HUES6 (cell line): ENCODE measurements at regions not wholly inside any gene's neighbourhood (a gene's known extent, or its start where the extent isn't known, plus 50 kb on each side); places are given as distances from the start of the nearest gene placed in this dataset.

Source experiments
- H3K27ac ChIP-seq: 2 replicates; pipeline ENCODE4 v1.7.0; 2013; ENCODE audit warnings: low read depth, mild to moderate bottlenecking, low read length, inconsistent platforms
- H3K27me3 ChIP-seq: 2 replicates; pipeline ENCODE4 v1.6.1; 2013; ENCODE audit warnings: low read length; ENCODE audit not compliant: control insufficient read depth, insufficient read depth
- H3K36me3 ChIP-seq: 2 replicates; pipeline ENCODE4 v1.6.1; 2013; ENCODE audit warnings: low read length; ENCODE audit not compliant: control insufficient read depth, insufficient read depth
- H3K4me1 ChIP-seq: 2 replicates; pipeline ENCODE4 v1.6.1; 2013; ENCODE audit warnings: low read length; ENCODE audit not compliant: control insufficient read depth, insufficient read depth
- H3K4me3 ChIP-seq: 2 replicates; pipeline ENCODE4 v1.5.1; 2013; ENCODE audit warnings: low read depth, low read length
- H3K9ac ChIP-seq: one replicate; pipeline ENCODE4 v1.6.1; 2013; ENCODE audit warnings: mild to moderate bottlenecking, low read length
- H3K9me3 ChIP-seq: 2 replicates; pipeline ENCODE4 v1.6.1; 2013; ENCODE audit warnings: low read depth, low read length; ENCODE audit not compliant: control insufficient read depth, insufficient read depth

DNA sequence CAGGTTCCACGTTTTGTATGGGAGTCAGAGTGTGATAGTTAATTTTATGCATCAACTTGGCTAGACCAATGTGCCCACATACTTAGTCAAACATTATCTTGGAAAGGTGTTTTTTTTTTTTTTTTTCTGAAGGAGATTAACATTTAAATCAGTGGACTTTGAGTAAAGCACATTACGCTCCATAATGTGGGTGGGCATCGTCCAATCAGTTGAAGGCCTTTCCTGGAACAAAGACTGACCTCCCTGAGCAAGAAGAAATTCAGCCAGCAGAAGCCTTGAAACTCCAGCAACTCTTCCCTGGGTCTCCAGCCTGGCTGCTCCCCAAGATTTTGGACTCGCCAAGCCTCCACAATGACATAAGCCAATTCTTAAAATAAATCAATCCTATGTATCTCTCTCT lies 711.4 kb downstream of the MTRR start:
- no peak overlapping the region for H3K27ac ChIP-seq
- H3K4me3 ChIP-seq = no peak overlapping the region
- no peaks in the 10 kb centered on the region for H3K4me1 ChIP-seq
- H3K27me3 ChIP-seq = peaks cover 5% of the 10 kb centered on the region; the same call in 1 of the 2 replicates
- no peaks in the 10 kb centered on the region for H3K9me3 ChIP-seq
- H3K36me3 ChIP-seq = no peaks in the 10 kb centered on the region
- no peak overlapping the region for H3K9ac ChIP-seq

DNA sequence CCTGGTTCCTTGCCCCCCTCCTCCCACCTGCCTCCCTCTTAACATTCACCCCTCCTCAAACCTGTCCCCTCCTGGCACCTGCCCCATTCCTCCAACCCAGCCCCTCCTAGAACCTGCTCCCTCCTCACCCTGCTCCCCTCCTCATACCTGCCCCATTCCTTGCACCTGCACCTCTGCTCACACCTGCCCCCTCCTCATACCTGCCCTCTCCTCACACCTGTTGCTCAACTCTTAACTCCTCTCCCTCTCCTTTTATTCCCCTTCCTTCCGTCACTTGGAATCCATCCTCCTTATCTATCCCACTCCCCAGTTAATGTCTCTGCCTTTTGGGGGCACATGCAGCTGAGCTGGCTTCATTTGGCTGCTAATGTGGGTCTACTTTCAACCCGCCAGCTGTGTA lies 712.1 kb downstream of the MTRR start:
- Histone ChIP-seq H3K4me1 (no peaks in the 10 kb centered on the region), H3K4me3 (no peak overlapping the region), H3K36me3 (no peaks in the 10 kb centered on the region), H3K27ac (no peak overlapping the region), H3K27me3 (peaks cover 5% of the 10 kb centered on the region; the same call in 1 of the 2 replicates), H3K9ac (no peak overlapping the region), H3K9me3 (no peaks in the 10 kb centered on the region)

DNA sequence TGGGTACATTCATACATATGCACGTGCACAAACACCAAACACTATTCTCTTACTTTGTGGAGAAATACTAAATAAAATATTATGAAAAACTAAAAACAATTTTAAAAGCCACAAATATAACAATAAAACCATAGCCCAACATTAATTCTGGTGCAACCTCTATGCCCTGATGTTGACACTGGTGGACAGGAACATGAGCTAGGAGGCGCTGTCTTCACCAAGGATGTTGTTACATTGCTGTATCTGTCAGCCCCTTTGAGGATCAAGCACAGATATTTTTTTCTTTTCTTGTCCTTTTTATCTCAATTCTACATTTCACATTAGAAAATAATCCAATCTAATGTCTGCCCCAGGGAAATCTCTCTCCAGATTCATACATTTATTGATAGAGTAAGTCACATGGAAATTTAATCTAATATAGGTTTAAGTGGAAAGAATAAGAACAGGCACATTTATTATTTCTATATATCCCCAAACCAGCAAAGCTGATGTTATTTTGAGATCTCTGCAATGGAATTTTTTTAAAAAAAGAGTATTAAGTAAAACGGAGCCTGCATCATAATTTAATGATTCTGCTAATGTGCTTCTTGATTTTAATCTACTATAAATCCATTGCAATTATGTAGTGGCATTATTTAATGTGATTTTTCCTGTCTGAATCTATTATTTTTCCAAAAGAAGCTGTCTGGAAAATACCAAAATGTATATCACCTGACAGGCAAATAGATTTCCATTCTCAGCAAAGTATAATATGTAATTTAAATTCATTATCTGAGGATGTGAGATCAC lies 716.5 kb downstream of the MTRR start:
- no peak overlapping the region for H3K27ac ChIP-seq
- no peaks in the 10 kb centered on the region for H3K36me3 ChIP-seq
- no peak overlapping the region for H3K9ac ChIP-seq
- H3K4me1 ChIP-seq = no peaks in the 10 kb centered on the region
- no peak overlapping the region for H3K4me3 ChIP-seq
- H3K9me3 ChIP-seq = no peaks in the 10 kb centered on the region
- H3K27me3 ChIP-seq = peaks cover 5% of the 10 kb centered on the region; the same call in 1 of the 2 replicates

DNA sequence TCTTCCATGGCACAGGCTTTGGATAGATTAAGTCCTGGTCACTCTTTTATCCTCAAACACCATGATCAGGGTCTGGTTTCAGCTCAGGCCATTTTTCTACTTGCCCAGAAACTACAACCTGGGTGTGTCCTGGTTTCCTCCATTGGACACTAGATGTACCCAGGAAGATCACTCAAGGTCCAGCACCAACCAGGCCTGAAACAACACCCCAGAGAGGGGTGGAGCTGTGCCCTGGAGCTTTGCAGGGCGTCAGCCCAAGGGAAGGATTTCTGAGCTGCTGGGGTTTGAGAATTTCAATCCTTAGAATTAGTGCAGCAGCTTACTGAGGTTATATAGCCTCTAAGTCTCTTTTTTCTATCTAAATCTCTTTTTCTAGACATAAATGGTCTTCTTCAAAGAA lies 722.0 kb downstream of the MTRR start:
- no peak overlapping the region for H3K27ac ChIP-seq
- H3K4me1 ChIP-seq = no peaks in the 10 kb centered on the region
- no peaks in the 10 kb centered on the region for H3K27me3 ChIP-seq
- H3K9ac ChIP-seq = no peak overlapping the region
- no peaks in the 10 kb centered on the region for H3K9me3 ChIP-seq
- H3K4me3 ChIP-seq = no peak overlapping the region
- H3K36me3 ChIP-seq = no peaks in the 10 kb centered on the region

DNA sequence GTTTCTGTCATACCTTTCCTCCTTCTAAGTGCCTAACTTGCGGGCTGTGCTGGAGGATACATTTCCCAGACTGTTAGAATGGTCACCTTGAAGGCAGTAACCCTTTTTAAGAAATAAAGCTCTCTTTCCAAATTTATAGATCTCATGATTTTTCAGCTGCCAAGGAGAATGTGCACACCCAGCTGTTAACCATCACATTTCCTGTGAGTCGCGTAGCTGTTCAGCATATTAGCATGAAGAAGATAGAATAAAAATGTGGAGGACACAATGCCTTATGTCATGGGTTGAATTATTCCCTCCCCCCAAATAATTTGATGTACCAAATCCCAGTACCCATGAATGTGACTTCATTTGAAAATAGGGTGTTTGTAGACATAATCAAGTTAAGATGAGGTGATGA lies 729.4 kb downstream of the MTRR start:
- H3K9me3 ChIP-seq = no peaks in the 10 kb centered on the region
- H3K4me3 ChIP-seq = no peak overlapping the region
- H3K36me3 ChIP-seq = no peaks in the 10 kb centered on the region
- H3K4me1 ChIP-seq = no peaks in the 10 kb centered on the region
- H3K27ac ChIP-seq = no peak overlapping the region
- no peak overlapping the region for H3K9ac ChIP-seq
- no peaks in the 10 kb centered on the region; the same call in 1 of the 2 replicates for H3K27me3 ChIP-seq

DNA sequence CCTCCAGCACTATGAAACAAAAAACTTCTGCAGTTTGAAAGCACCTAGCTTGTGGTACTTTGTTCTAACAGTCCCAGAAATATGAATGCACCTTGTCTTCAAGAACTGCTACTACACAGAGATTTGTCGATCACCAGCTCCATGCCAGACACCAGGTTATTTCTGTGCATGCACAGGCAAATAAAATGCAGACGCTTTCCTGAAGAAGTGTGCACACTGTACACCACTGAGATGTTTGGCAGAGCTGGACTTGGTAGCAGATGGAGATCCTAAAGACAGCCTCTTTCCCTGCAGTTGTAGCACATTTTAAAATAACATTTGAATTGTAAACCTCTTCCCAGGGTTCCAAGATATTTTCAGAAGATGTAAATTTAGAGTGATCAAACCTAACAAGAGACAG lies 730.0 kb downstream of the MTRR start:
- H3K9ac ChIP-seq = no peak overlapping the region
- no peaks in the 10 kb centered on the region for H3K4me1 ChIP-seq
- no peaks in the 10 kb centered on the region for H3K9me3 ChIP-seq
- no peaks in the 10 kb centered on the region for H3K36me3 ChIP-seq
- H3K4me3 ChIP-seq = no peak overlapping the region
- no peaks in the 10 kb centered on the region; the same call in 1 of the 2 replicates for H3K27me3 ChIP-seq
- H3K27ac ChIP-seq = no peak overlapping the region

DNA sequence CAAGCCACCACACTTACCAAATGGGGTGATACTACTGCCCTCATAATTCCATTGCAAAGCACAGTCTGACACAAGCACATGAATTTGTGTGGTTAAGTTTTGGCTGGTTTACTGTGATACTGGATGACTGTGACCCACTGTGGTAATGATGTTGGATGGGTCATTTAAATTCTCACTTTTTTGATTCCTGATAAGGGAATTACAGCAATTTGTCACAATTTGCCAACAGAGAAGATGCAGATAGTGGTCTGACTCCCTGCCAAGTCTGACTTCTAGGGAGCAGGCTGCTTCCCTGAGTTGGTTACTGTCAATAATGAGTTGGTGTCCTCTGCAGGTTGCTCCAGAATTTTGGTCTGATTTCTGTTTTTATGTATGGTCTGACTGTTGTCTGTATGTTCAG lies 731.9 kb downstream of the MTRR start:
- H3K9me3 ChIP-seq = no peaks in the 10 kb centered on the region
- no peak overlapping the region for H3K4me3 ChIP-seq
- no peak overlapping the region for H3K9ac ChIP-seq
- H3K27ac ChIP-seq = no peak overlapping the region
- no peaks in the 10 kb centered on the region; the same call in 1 of the 2 replicates for H3K27me3 ChIP-seq
- H3K4me1 ChIP-seq = no peaks in the 10 kb centered on the region
- no peaks in the 10 kb centered on the region for H3K36me3 ChIP-seq

DNA sequence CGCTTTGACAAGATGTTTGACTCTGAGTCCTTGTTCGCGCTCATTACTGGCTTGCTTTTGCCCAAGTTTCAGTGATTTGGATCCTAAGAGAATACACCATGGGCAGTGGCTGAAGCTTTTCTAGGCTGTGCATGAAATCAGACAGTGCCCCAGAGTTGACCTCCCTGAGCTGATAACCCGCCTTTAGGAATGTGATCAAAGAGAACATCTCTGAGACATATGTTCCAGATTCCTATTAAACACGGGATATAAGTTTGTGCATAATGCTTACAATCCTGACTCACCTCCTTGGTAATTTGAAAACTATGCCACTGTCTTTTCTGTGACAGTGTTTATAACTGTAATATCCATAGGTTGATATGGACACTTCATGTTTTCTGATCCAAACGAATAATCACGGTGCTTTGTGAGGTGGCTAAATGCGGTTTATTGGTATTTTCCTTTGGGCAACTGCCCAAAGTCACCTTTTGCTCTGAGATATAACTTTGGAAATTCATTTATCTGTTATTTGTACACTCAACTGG lies 732.9 kb downstream of the MTRR start:
- Histone ChIP-seq H3K9ac (no peak overlapping the region), H3K4me1 (no peaks in the 10 kb centered on the region), H3K36me3 (no peaks in the 10 kb centered on the region), H3K27me3 (no peaks in the 10 kb centered on the region; the same call in 1 of the 2 replicates), H3K9me3 (no peaks in the 10 kb centered on the region), H3K27ac (no peak overlapping the region), H3K4me3 (no peak overlapping the region)

DNA sequence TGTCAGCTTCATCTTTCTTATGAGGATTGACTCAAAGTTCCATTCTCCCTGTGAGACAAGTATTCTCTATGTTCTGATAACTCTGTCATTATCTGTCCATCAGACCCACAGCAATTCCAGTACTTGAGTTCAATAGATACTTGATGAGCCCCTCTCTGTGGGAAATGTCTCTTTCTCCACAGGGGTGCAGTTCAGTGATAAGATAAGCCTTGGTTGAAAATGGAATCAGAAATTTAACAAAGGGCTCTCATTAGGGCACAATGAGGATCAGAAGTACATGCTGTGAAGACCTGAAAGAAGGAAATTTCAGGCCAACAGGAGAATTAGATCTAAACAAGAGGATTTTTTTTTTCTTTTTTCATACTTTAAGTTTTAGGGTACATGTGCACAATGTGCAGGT lies 737.3 kb downstream of the MTRR start:
- Histone ChIP-seq H3K9ac (no peak overlapping the region), H3K4me1 (no peaks in the 10 kb centered on the region), H3K4me3 (no peak overlapping the region), H3K36me3 (no peaks in the 10 kb centered on the region), H3K9me3 (no peaks in the 10 kb centered on the region), H3K27me3 (no peaks in the 10 kb centered on the region), H3K27ac (no peak overlapping the region)

DNA sequence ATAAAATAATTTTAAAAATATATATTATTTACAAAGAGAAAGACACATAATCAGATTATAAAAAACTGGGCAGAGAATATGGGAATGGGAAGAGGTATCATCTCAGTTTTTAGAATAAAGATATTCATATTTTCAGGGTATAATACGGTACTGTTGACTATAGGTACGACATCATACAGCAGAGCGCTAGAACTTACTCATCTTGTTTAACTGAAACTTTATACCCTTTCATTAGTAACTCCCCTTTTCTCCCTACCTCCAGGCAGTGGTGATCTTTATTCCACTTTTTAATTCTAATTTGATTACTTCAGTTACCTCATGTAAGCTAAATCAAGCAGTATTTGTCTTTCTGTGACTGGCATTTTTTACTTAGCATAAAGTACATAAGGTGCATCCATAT lies 742.1 kb downstream of the MTRR start:
- Histone ChIP-seq H3K27ac (no peak overlapping the region), H3K4me3 (no peak overlapping the region), H3K9me3 (no peaks in the 10 kb centered on the region), H3K36me3 (no peaks in the 10 kb centered on the region), H3K27me3 (no peaks in the 10 kb centered on the region), H3K9ac (no peak overlapping the region), H3K4me1 (no peaks in the 10 kb centered on the region)

DNA sequence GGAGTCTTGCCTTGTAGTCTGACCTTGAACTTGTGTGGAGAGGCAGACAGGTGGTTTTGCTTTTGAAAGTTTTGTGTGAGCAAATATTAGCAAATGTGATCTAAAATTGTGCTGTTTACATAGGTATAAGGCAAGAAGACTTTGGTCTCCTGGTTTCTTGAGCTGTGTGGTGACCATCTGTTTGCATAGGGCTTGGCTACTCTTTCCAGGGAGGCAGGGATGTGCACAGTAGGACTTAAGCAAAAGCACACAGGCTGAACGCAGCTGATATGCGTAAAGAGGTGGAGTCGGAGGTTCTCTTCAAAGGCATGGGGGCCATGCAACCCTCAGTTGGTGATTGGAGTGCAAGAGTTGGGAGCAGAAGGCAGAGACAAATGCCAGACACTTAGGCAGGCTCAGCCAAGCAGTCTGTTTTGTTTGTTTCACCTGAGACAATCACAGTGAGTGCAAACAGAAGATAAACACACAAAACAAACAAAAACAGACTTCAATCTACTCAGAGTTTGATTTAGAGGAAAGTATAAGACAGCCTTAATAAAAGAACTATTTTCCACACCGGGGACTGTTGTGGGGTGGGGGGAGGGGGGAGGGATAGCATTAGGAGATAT lies 744.2 kb downstream of the MTRR start:
- H3K36me3 ChIP-seq = no peaks in the 10 kb centered on the region
- H3K4me3 ChIP-seq = no peak overlapping the region
- no peaks in the 10 kb centered on the region for H3K9me3 ChIP-seq
- no peak overlapping the region for H3K27ac ChIP-seq
- no peaks in the 10 kb centered on the region for H3K27me3 ChIP-seq
- H3K9ac ChIP-seq = no peak overlapping the region
- no peaks in the 10 kb centered on the region for H3K4me1 ChIP-seq
